PC-3 (cell line): ENCODE measurements at regions not wholly inside any gene's neighbourhood (a gene's known extent, or its start where the extent isn't known, plus 50 kb on each side); places are given as distances from the start of the nearest gene placed in this dataset.

Source experiments
- ATAC-seq: fragments of 200-7000 bp; cut with Tn5 transposase; 2 replicates; pipeline ENCODE4 v1.9.1; 2020; ENCODE audit warnings: mild to moderate bottlenecking, moderate library complexity
- BruUV-seq: library from RNA; stranded (reverse); fragments of 400-500 nt; replicated peaks from 2 replicates; lab custom pipeline; 2021; lab: Mats Ljungman, UMichigan
- CTCF ChIA-PET: fragments of 300-600 bp; sonication (Branson Sonifier 250); formaldehyde crosslinking; loops from one replicate; lab custom pipeline; 2022; ENCODE audit warnings: antibody characterized with exemption; lab: Charles Lee
- POLR2A ChIA-PET: fragments of 300-600 bp; sonication (Branson Sonifier 250); formaldehyde crosslinking; loops from one replicate; lab custom pipeline; 2022; ENCODE audit warnings: antibody characterized with exemption; ENCODE audit not compliant: unreplicated experiment; lab: Charles Lee
- DNase-seq: peaks from one replicate; pipeline ENCODE4 v3.0.0-alpha.2; 2015
- H2AFZ ChIP-seq: fragments of 300-600 bp; sonication (generic); 2 replicates; pipeline ENCODE4 v1.6.0; 2016; ENCODE audit warnings: antibody characterized with exemption, low read length
- H3F3A ChIP-seq: fragments of 300-600 bp; sonication (generic); one replicate; pipeline ENCODE4 v1.6.0; 2017; ENCODE audit warnings: antibody characterized with exemption, low read length, control low read depth, mild to moderate bottlenecking; ENCODE audit not compliant: unreplicated experiment
- H3K27ac ChIP-seq: fragments of 300-600 bp; sonication (generic); 2 replicates; pipeline ENCODE4 v1.5.1; 2016; ENCODE audit warnings: mild to moderate bottlenecking, low read length
- H3K27me3 ChIP-seq: fragments of 300-600 bp; sonication (generic); 2 replicates; pipeline ENCODE4 v1.6.1; 2016; ENCODE audit warnings: low read length, mixed read lengths
- H3K36me3 ChIP-seq: fragments of 300-600 bp; sonication (generic); 2 replicates; pipeline ENCODE4 v1.6.1; 2016; ENCODE audit warnings: low read depth, mixed run types, low read length, mixed read lengths
- H3K4me1 ChIP-seq: fragments of 300-600 bp; sonication (generic); 2 replicates; pipeline ENCODE4 v1.5.1; 2016; ENCODE audit warnings: low read length; ENCODE audit not compliant: insufficient read depth
- H3K4me2 ChIP-seq: fragments of 300-600 bp; sonication (generic); 2 replicates; pipeline ENCODE4 v1.6.0; 2016; ENCODE audit warnings: low read length
- H3K4me3 ChIP-seq: fragments of 300-600 bp; sonication (generic); 2 replicates; pipeline ENCODE4 v1.5.1; 2016; ENCODE audit warnings: mild to moderate bottlenecking, low read length, mixed read lengths
- H3K79me2 ChIP-seq: fragments of 300-600 bp; sonication (generic); 2 replicates; pipeline ENCODE4 v1.6.1; 2017; ENCODE audit warnings: low read length, mixed read lengths
- H3K9ac ChIP-seq: fragments of 300-600 bp; sonication (generic); 2 replicates; pipeline ENCODE4 v1.6.0; 2016; ENCODE audit warnings: mild to moderate bottlenecking, low read length
- H3K9me2 ChIP-seq: fragments of 300-600 bp; sonication (generic); replicated peaks from 2 replicates; pipeline ENCODE4 v1.6.1; 2016; ENCODE audit warnings: mixed run types, low read length, mixed read lengths
- H3K9me3 ChIP-seq: fragments of 300-600 bp; sonication (generic); 2 replicates; pipeline ENCODE4 v1.6.1; 2016; ENCODE audit warnings: low read length, mixed read lengths
- H4K20me1 ChIP-seq: fragments of 300-600 bp; sonication (generic); 2 replicates; pipeline ENCODE4 v1.6.1; 2016; ENCODE audit warnings: low read length, mixed read lengths
- EZH2 ChIP-seq: fragments of 300-600 bp; sonication (generic); IDR thresholded peaks from one replicate; pipeline ENCODE4 v1.6.1; 2017; ENCODE audit warnings: antibody characterized with exemption, mild to moderate bottlenecking, low read length; ENCODE audit not compliant: unreplicated experiment
- EZH2phosphoT487 ChIP-seq: fragments of 300-600 bp; sonication (generic); IDR thresholded peaks from 2 replicates; pipeline ENCODE4 v1.6.1; 2018; ENCODE audit warnings: mild to moderate bottlenecking, antibody characterized with exemption, low read length, borderline replicate concordance
- intact Hi-C: fragments of 100-400 bp; cut with micrococcal nuclease; formaldehyde crosslinking; loops from 2 replicates; pipeline ENCODE4 v1.9.0; 2023
- TF ChIP-seq, protein P1 (sequence below): fragments of 300-600 bp; sonication (generic); conservative IDR thresholded peaks from 2 replicates; pipeline ENCODE4 v1.5.1; 2017; ENCODE audit warnings: antibody characterized with exemption, low read depth, mild to moderate bottlenecking, low read length

DNA sequence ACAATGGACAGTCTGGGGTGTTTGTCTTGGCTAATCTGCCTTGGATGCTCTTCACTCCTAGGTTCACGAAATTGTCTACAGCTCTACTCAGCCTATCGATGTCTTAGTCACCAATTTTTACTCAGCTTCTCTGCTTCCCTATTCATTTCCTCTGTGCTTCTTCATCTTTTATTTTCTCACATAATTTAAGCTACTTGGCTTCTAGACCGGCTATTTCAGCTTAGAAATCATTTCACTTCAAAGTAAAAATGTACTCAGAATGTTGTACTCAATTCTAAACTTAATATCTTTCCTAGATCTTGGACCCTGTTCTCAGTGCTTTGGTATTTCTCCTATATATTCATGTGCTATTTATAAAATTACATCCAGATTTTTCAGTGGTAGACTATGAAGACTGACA, 430.0 kb upstream of the FTMT start:
- ATAC-seq (no peak), DNase-seq (no peak)
- H3K4me2 ChIP-seq = no peak overlapping the region
- no peaks in the 10 kb centered on the region for H3K36me3 ChIP-seq
- BruUV-seq = no TSS peak
- H3K27me3 ChIP-seq = no peaks in the 10 kb centered on the region
- H3K9ac ChIP-seq = no peak overlapping the region
- H3K4me3 ChIP-seq = no peak overlapping the region
- no peaks in the 10 kb centered on the region for H3F3A ChIP-seq
- TF ChIP-seq EZH2phosphoT487 = no peak
- no peak for TF ChIP-seq EZH2
- TF ChIP-seq, protein P1, sequence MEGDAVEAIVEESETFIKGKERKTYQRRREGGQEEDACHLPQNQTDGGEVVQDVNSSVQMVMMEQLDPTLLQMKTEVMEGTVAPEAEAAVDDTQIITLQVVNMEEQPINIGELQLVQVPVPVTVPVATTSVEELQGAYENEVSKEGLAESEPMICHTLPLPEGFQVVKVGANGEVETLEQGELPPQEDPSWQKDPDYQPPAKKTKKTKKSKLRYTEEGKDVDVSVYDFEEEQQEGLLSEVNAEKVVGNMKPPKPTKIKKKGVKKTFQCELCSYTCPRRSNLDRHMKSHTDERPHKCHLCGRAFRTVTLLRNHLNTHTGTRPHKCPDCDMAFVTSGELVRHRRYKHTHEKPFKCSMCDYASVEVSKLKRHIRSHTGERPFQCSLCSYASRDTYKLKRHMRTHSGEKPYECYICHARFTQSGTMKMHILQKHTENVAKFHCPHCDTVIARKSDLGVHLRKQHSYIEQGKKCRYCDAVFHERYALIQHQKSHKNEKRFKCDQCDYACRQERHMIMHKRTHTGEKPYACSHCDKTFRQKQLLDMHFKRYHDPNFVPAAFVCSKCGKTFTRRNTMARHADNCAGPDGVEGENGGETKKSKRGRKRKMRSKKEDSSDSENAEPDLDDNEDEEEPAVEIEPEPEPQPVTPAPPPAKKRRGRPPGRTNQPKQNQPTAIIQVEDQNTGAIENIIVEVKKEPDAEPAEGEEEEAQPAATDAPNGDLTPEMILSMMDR = no peak
- CTCF ChIA-PET = no interaction called here
- POLR2A ChIA-PET = no interaction called here
- no peaks in the 10 kb centered on the region for H3K4me1 ChIP-seq
- no peaks in the 10 kb centered on the region for H4K20me1 ChIP-seq
- no peaks in the 10 kb centered on the region for H3K79me2 ChIP-seq
- no peak overlapping the region for H2AFZ ChIP-seq
- no peak overlapping the region for H3K27ac ChIP-seq
- intact Hi-C loops = no loop called here
- no peaks in the 10 kb centered on the region for H3K9me3 ChIP-seq
- H3K9me2 ChIP-seq = no peaks in the 10 kb centered on the region

DNA sequence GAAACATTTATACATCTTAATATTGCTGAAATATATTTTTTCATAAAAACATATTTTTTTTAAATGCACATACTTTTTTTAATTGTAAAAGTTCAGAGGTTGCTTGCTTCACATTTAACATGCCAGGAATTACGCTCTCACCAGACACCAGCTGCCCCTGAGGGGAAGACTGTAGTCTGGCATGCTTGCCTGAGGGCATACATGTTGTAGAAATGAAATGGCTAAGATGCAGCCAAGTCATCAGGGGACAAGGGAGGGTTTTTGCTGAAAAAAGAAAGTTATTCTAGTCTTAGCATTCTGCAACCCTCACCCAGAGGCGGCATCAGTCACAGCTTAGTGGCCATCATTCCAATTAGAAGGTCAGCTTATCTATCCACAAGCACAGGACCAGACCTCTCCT, 426.7 kb upstream of the FTMT start:
- TF ChIP-seq EZH2phosphoT487 = no peak
- TF ChIP-seq EZH2 = no peak
- TF ChIP-seq, protein P1 = no peak
- intact Hi-C loops = no loop called here
- Histone ChIP-seq H3K36me3 (no peaks in the 10 kb centered on the region), H3K9ac (no peak overlapping the region), H4K20me1 (no peaks in the 10 kb centered on the region), H3K27ac (no peak overlapping the region), H3K4me2 (no peak overlapping the region), H3F3A (no peaks in the 10 kb centered on the region), H3K4me1 (no peaks in the 10 kb centered on the region), H3K9me3 (no peaks in the 10 kb centered on the region), H3K27me3 (no peaks in the 10 kb centered on the region), H3K79me2 (no peaks in the 10 kb centered on the region), H2AFZ (no peak overlapping the region), H3K4me3 (no peak overlapping the region), H3K9me2 (no peaks in the 10 kb centered on the region)
- CTCF ChIA-PET = no interaction called here
- DNase-seq (no peak), ATAC-seq (no peak)
- POLR2A ChIA-PET = no interaction called here
- no TSS peak for BruUV-seq

DNA sequence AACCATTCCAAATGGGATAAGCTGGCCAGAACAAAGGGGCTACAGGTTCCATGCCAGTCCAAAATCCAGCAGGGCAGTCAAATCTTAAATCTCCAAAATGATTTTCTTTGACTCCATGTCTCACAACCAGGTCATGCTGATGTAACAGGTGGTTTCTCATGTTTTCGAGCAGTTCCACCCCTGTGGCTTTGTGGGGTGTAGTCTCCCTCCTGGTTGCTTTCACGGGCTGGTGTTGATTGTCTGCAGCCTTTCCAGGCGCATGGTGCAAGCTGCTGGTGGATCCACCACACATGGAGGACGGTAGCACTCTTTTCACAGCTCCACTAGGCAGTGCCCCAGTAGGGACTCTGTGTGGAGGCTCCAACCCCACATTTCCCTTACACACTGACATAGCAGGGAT, 425.5 kb upstream of the FTMT start:
- H3F3A ChIP-seq = no peaks in the 10 kb centered on the region
- H3K9me3 ChIP-seq = no peaks in the 10 kb centered on the region
- TF ChIP-seq, protein P1 = no peak
- TF ChIP-seq EZH2 (no peak), EZH2phosphoT487 (no peak)
- no peaks in the 10 kb centered on the region for H3K27me3 ChIP-seq
- intact Hi-C loops = no loop called here
- H2AFZ ChIP-seq = no peak overlapping the region
- H3K4me1 ChIP-seq = no peaks in the 10 kb centered on the region
- H3K36me3 ChIP-seq = no peaks in the 10 kb centered on the region
- no peaks in the 10 kb centered on the region for H3K79me2 ChIP-seq
- ATAC-seq = no peak
- no peaks in the 10 kb centered on the region for H4K20me1 ChIP-seq
- no TSS peak for BruUV-seq
- DNase-seq = no peak
- POLR2A ChIA-PET = no interaction called here
- no peak overlapping the region for H3K4me2 ChIP-seq
- H3K9ac ChIP-seq = no peak overlapping the region
- H3K27ac ChIP-seq = no peak overlapping the region
- no peaks in the 10 kb centered on the region for H3K9me2 ChIP-seq
- no peak overlapping the region for H3K4me3 ChIP-seq
- CTCF ChIA-PET = no interaction called here
